HG02943 (cell line): ENCODE measurements at regions not wholly inside any gene's neighbourhood (a gene's known extent, or its start where the extent isn't known, plus 50 kb on each side); places are given as distances from the start of the nearest gene placed in this dataset.

Experiments
- ATAC-seq: cut with Tn5 transposase; IDR thresholded peaks from one replicate; pipeline ENCODE4 v1.9.1; 2021; ENCODE audit warnings: mild to moderate bottlenecking, low read depth, moderate library complexity; ENCODE audit not compliant: unreplicated experiment

GRCh38 chr21:16667395-16667794 lies 845.4 kb upstream of the CXADR start:
- ATAC-seq: no peak

DNA sequence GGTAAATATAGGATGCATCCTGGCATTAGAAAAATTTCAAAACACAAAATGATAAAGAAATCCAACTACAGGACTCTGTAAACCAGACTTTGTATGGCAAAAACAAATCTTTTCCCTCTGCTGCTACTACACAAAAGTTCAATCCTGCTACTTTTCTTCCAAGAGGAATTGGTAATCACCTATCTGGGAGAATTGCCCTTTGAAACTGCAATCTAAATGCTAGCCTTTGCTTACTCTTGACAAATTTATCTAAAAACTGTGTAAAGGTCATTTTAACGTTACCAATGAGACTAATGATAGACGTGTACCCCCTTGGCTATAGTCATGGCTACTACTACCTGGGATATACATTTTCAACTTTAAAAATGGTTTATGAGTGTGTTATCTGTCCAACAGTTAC lies 837.9 kb upstream of the CXADR start:
- ATAC-seq: no peak

- no peak for ATAC-seq
These were observed 836.5 kb upstream of the CXADR start for GRCh38 chr21:16676391-16676790.

DNA sequence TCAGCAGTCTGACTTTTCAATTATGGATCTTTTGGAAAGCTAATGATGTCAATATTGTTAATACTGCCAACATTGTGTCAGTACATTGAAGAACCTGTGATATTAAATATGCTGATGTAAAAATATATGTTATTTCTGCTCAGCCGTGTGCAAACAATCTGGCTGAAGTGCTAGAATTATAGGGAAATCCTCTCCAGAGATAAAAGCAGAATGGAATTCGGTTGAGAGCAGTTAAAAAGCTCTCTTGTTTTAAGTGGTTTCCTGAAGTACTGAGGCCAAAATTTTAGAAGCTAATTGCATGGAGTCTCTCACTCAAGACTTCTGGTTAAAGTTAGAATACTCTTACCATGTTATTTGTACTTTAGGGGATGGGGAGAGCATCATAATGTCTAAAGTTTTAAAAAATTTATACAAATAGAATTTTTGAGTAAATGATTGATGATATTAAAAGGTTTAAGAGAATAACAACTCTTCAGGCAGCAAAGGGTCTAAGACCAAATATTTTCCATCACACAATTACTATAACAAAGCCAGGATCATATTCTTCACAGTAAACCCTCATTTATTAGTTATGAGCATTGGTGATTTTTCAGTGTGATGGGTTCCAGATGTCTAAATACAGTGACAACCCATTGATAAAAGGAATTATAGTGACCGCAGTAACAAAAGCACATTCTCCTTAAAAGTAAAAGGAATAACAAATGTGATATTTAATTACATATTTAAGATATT lies 834.2 kb upstream of the CXADR start:
- ATAC-seq: no peak

DNA sequence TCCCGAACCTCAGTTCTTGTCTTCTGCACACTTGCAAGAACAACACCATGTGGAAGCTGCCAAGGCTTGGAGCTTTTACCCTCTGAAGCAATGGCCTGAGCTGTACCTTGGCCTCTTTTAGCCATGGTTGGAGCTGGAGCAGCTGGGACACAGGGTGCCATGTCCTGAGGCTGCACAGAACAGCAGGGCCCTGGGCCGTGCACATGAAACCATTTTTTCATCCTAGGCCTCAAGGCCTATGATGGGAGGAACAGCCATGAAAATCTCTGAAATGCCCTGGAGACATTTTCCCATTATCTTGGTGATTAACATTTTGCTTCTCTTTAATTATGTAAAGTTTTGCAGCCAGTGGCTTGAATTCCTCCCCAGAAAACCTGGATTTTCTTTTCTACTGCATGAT lies 817.8 kb upstream of the CXADR start:
- no peak for ATAC-seq

DNA sequence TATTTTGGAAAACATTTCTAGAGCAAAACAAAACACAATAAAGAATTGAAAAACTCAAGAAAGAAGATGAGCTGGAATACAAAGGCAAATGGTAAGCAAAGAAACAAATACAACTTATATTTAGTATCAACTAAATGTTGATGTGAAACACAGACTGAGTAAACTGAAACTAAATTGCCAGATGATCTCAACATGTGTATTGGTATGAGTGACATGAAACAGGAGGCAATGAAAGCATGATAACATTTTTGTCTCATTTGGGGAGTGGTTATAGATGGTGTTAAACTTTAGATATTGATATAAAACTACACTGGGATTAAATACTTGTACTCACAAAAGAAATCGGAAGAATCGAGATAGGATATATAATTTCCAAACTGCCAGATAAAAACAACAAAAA lies 805.6 kb upstream of the CXADR start:
- no peak for ATAC-seq

- ATAC-seq: no peak
These were observed 804.6 kb upstream of the CXADR start for GRCh38 chr21:16708101-16708835.

- no peak for ATAC-seq
These were observed 802.8 kb upstream of the CXADR start for GRCh38 chr21:16709866-16710550.

DNA sequence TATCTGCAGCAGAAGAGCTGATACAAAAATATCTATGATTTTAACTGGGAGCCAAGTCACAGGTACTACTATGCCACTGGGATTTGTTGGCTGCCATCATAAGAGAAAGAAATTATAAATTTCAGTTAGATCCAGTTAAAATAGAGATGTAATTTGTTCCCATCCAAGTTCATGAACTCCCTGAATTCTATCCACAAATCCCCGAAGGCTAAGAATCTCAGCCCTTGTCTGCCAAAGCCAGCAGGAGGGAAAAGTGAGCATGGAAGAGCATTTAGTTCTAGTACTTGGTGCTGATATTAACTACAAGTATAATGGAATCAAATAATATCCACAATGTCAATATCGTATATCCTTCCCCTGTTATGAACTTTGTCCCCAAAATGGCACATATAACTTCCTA lies 801.1 kb upstream of the CXADR start:
- ATAC-seq: no peak

- no peak for ATAC-seq
These were observed 799.3 kb upstream of the CXADR start for GRCh38 chr21:16713331-16714117.

DNA sequence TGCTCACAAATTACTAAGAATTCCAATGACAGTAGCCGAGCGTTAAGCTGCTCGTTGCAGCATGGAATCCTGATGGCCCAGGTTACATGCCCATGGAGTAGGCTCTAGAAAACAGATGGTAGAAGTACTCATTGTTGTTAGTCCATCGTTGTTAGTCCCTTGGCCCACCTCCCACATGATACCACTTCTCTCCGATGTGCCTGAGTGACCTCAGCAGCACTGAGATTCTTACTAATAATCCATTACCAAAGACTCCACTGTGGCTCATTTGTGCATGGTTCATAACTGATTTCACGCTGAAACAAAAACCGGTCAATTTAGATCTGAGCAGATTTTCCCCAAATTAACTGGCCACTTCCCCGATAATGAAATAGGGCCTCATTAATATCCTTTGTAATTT lies 772.3 kb upstream of the CXADR start:
- ATAC-seq: no peak

- no peak for ATAC-seq
These were observed 771.6 kb upstream of the CXADR start for GRCh38 chr21:16741141-16741665.

DNA sequence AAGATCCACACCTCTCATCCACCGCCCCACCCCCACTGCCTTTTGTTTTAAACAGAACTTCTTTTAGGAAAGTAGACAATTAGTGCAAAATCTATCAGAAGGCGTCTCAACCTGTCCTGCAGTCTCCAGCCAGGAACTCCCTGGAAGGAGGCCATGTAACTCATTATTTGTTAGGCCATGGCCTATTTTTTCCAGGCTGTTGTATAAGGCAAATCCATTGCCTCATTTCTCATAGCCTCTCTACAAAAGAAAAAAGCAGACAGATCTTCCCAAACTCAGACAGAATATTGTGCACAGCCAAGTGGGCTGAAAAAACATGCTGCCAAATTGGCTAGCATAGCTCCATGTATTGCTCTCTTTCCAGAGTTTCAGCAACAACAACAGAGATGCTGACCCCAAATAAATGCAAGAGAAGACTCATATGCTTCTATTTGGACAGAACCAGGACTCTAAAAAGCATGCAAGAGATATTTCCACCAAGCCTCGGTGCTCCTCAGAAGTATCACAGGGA lies 770.7 kb upstream of the CXADR start:
- ATAC-seq: no peak

- ATAC-seq: no peak
These were observed 770.1 kb upstream of the CXADR start for GRCh38 chr21:16742741-16743140.

- no peak for ATAC-seq
These were observed 769.5 kb upstream of the CXADR start for GRCh38 chr21:16743317-16743716.

GRCh38 chr21:16750926-16751325 lies 761.9 kb upstream of the CXADR start:
- no peak for ATAC-seq

- ATAC-seq: no peak
These were observed 761.0 kb upstream of the CXADR start for GRCh38 chr21:16751695-16752474.

DNA sequence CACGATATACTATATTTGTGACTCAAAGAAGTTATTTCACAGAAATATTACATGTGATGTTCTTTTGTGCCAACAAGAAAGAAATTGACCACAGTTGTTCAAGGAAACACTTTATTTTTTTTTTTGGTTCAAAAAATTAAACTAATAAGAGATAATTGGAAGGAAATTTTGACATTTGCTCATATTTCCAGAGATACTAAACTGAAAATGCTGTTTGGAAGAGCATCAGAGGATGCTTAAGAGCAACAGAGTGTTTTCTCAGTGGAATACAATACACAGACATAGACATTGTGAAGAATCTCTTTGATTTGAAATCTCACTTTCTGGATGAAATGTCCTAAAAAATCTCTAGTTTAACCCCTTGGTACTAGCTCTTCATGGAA lies 760.4 kb upstream of the CXADR start:
- no peak for ATAC-seq

DNA sequence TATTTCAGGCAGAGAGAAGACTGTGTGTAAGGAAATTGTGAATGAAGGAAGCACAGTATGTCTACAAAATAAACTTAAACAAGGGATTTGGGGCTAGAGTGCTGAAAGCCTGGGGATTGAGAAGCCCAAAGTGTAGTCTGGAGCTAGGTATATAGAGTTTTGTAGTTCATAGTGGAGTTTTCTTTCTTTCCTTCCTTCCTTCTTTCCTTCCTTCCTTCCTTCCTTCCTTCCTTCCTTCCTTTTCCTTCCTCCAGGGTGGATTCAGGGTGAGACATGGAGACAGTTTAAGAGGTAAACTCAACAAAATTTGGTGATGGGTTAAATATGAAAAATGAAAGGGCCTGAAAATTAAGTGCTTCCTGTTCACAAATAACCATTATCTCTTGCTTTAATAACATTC lies 757.8 kb upstream of the CXADR start:
- ATAC-seq: no peak

DNA sequence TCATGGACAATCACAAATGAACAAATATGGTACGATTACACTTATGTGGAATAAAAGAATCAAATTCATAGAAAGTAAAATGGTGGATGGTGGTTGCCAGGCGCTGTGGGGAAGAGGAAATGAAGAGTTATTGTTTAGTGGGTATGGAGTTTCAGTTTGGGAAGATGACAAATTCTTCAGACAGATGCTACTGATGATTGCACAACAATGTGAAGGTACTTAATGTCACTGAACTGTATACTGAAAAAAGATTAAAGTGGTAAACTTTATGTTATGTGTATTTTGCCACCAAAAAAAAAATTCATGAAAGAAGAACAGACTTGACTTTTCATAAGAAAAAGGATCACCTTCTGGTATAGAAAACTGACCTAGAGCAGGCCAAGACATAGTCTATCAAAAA lies 745.6 kb upstream of the CXADR start:
- no peak for ATAC-seq
